RWPE1 (cell line): ENCODE measurements at regions not wholly inside any gene's neighbourhood (a gene's known extent, or its start where the extent isn't known, plus 50 kb on each side); places are given as distances from the start of the nearest gene placed in this dataset.

Source experiments
- CTCF ChIA-PET: fragments of 350-600 bp; sonication (Branson Sonifier 250); formaldehyde crosslinking; extraction: SDS; loops from one replicate; lab custom pipeline; 2021; lab: Yijun Ruan, JAX
- POLR2A ChIA-PET: fragments of 400-600 bp; formaldehyde crosslinking; extraction: SDS; loops from one replicate; lab custom pipeline; 2020; ENCODE audit warnings: antibody characterized with exemption; ENCODE audit not compliant: low non-redundant PET; lab: Yijun Ruan, JAX
- DNase-seq: peaks from one replicate; pipeline ENCODE4 v3.0.0; 2012; ENCODE audit warnings: low spot score
- H3K27ac ChIP-seq: fragments of 450-650 bp; 2 replicates; pipeline ENCODE4 v1.5.1; 2017
- TF ChIP-seq, protein P1 (sequence below): fragments of 450-650 bp; conservative IDR thresholded peaks from 2 replicates; pipeline ENCODE4 v1.5.1; 2017; ENCODE audit warnings: low read depth, mild to moderate bottlenecking

DNA sequence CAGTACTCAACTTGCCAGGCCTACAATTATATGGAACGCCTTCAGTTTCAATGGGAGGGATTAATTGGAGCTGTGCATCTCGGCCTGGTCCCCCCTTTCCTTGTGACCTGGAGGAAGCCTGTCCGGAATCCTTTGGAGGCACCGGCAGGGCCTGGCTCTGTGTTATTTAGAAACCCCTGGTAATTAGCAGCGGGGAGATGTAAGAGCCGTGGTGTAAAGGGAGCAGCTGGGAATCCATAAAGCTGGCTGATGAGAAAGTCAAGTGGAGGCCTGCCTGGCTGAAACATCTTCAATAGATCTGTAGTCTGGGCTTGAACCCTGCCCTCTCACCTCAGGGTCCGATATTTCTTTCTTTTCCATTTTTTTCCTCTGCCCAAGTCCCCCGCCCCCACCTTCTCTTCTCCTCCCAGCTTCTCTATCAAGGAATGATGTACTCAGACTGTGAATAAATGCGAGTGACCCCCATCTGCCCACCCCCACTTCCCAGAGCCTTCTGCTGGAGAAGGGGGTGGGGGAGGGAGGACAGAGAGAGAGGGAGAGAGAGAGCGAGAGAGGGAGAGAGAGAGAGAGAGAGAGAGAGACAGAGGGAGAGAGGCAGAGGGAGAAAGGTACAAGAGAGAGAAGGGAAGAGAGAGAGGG is 495.5 kb upstream of the ZFHX3 start:
- no peak overlapping the region for H3K27ac ChIP-seq
- CTCF ChIA-PET: no interaction called here
- DNase-seq: no peak
- POLR2A ChIA-PET: no interaction called here
- TF ChIP-seq, protein P1, sequence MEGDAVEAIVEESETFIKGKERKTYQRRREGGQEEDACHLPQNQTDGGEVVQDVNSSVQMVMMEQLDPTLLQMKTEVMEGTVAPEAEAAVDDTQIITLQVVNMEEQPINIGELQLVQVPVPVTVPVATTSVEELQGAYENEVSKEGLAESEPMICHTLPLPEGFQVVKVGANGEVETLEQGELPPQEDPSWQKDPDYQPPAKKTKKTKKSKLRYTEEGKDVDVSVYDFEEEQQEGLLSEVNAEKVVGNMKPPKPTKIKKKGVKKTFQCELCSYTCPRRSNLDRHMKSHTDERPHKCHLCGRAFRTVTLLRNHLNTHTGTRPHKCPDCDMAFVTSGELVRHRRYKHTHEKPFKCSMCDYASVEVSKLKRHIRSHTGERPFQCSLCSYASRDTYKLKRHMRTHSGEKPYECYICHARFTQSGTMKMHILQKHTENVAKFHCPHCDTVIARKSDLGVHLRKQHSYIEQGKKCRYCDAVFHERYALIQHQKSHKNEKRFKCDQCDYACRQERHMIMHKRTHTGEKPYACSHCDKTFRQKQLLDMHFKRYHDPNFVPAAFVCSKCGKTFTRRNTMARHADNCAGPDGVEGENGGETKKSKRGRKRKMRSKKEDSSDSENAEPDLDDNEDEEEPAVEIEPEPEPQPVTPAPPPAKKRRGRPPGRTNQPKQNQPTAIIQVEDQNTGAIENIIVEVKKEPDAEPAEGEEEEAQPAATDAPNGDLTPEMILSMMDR: no peak

DNA sequence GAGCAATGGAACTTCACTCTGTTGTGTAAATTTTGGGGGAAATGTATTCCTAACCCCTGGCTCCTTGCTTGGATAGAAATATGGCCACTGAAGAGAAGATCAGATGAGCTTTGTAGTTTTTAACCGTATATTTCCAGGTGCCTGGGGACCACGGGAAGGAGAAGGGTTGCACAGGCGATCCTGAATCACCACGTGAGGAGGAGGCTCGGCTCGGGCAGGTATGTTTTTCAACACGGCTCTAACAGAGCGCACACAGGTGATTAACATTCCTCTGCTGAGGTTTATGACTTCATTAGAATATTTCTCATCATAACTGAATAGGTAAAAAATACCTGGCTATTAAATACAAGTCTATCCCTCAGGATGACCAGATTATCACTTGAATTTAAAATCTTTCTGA is 495.0 kb upstream of the ZFHX3 start:
- H3K27ac ChIP-seq: no peak overlapping the region
- DNase-seq: no peak
- TF ChIP-seq, protein P1: no peak
- CTCF ChIA-PET: no interaction called here
- POLR2A ChIA-PET: no interaction called here

DNA sequence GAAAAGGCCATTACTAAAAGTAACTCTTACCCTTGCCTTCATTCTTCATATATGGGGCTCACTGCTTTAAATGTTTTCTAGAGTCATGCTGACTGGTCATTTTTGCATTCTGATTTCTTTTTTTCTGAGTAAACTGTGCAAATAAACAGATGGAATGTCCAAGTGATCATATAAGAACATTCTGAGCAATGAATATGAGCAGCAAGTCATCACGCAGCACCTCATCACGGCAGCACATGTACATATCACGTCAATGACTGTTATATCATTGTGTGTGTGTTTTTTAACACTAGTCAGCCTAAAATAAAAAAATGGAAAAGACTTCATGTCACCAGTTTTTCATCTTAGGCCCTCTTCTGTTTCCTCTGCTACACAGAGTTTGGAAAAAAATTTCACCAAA is 490.0 kb upstream of the ZFHX3 start:
- TF ChIP-seq, protein P1: no peak
- no peak for DNase-seq
- no peak overlapping the region for H3K27ac ChIP-seq
- CTCF ChIA-PET: no interaction called here
- POLR2A ChIA-PET: no interaction called here

DNA sequence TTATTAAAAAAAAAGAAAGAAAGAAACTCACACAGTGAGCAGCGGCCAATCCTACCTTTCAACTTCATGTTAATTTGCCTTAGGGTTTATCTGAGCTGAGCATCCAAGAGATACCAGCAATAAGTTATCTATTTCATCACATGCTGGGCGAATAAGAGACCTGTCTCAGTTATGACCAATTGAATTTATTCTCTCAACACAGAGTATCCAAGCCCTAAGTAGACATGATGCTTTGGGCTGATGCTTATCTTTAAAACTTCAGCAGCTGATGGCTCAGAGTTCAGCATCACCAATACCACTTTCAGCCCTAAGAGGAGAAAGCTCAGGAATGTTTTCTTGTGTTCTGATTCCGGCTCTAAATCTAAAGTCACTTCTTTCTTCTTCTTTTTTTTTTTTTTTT is 489.0 kb upstream of the ZFHX3 start:
- ChIA-PET CTCF (interaction anchor here (0.6 kb wide), 2 partner anchors 256 to 435 kb away, joined by 3 to 4 read pairs; no protein-coding TSS in a partner anchor), POLR2A (no interaction called here)
- TF ChIP-seq, protein P1: no peak
- H3K27ac ChIP-seq: no peak overlapping the region
- DNase-seq: no peak

DNA sequence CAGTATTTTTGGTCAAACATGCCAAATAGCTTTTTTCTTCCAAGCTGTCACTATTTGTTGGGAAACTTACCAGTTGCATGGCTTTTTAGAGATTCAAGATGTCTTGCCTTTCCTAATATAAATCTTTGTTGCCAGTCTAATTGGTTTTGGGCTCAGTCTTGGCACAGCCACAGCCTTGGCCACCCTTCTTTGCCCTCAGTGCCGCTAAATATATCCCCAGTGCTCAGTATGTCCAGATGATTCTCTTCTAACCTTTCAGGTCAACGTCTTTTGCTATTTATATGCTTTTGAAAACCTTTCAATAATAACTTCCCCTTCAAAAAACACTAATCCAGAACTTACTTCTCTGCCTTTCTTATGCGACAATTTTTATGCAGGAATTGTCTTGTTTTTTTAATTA is 483.1 kb upstream of the ZFHX3 start:
- H3K27ac ChIP-seq: no peak overlapping the region
- ChIA-PET CTCF (no interaction called here), POLR2A (no interaction called here)
- no peak for DNase-seq
- TF ChIP-seq, protein P1: no peak

DNA sequence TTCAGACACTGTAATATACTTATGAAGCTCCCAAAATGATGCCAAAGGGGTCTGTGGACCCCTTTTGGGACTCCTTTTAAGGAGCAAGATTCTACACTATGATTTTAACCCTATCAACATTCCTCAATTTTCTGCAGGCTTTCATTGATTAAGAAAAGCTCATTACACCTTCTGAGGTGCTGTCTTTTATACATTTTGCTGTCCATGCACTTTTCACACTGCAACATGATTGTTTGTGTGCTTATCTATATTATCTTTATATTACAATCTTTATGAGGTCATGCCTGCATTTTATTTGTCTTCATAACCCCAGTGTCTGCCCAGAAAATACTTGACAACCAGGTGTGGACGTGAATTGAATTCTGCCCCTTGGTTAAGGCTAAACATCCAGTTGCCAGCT is 482.6 kb upstream of the ZFHX3 start:
- TF ChIP-seq, protein P1: no peak
- H3K27ac ChIP-seq: no peak overlapping the region
- ChIA-PET POLR2A (no interaction called here), CTCF (no interaction called here)
- no peak for DNase-seq
